Activated naive CD4-positive, alpha-beta T cell treated with Interleukin-2 at 50 U/mL for 16 hours (primary cell): ENCODE measurements at regions not wholly inside any gene's neighbourhood (a gene's known extent, or its start where the extent isn't known, plus 50 kb on each side); places are given as distances from the start of the nearest gene placed in this dataset.

Source experiments
- DNase-seq: peaks from one replicate; pipeline ENCODE4 v3.0.0-alpha.2; 2020

GRCh38 chr4:173919196-173919595, 364.3 kb downstream of the FBXO8 start:
- no peak for DNase-seq

- no peak for DNase-seq
Measured at GRCh38 chr4:173917255-173917960, 366.1 kb downstream of the FBXO8 start.

GRCh38 chr4:173913496-173913895, 370.0 kb downstream of the FBXO8 start:
- DNase-seq: no peak

- no peak for DNase-seq
Measured at GRCh38 chr4:173912384-173912783, 371.1 kb downstream of the FBXO8 start.

- DNase-seq: no peak
Measured at GRCh38 chr4:173910891-173911290, 372.6 kb downstream of the FBXO8 start.

- no peak for DNase-seq
Measured at GRCh38 chr4:173909294-173909693, 374.2 kb downstream of the FBXO8 start.

GRCh38 chr4:173899813-173900212, 369.8 kb upstream of the HAND2 start:
- no peak for DNase-seq

- no peak for DNase-seq
Measured at GRCh38 chr4:173891072-173891471, 361.0 kb upstream of the HAND2 start.

GRCh38 chr4:173883821-173884220, 353.8 kb upstream of the HAND2 start:
- DNase-seq: no peak

GRCh38 chr4:173880897-173881296, 350.9 kb upstream of the HAND2 start:
- no peak for DNase-seq

GRCh38 chr4:173879509-173879908, 349.5 kb upstream of the HAND2 start:
- DNase-seq: no peak

GRCh38 chr4:173878701-173879100, 348.7 kb upstream of the HAND2 start:
- no peak for DNase-seq

- no peak for DNase-seq
Measured at GRCh38 chr4:173871643-173872042, 341.6 kb upstream of the HAND2 start.

GRCh38 chr4:173866322-173867026, 336.4 kb upstream of the HAND2 start:
- DNase-seq: no peak

GRCh38 chr4:173862754-173863153, 332.7 kb upstream of the HAND2 start:
- no peak for DNase-seq

- no peak for DNase-seq
Measured at GRCh38 chr4:173860094-173860493, 330.1 kb upstream of the HAND2 start.

- DNase-seq: no peak
Measured at GRCh38 chr4:173859091-173859713, 329.2 kb upstream of the HAND2 start.

GRCh38 chr4:173858471-173858870, 328.4 kb upstream of the HAND2 start:
- DNase-seq: no peak

GRCh38 chr4:173857828-173858227, 327.8 kb upstream of the HAND2 start:
- DNase-seq: no peak

- DNase-seq: no peak
Measured at GRCh38 chr4:173855015-173855414, 325.0 kb upstream of the HAND2 start.

GRCh38 chr4:173852775-173853174, 322.7 kb upstream of the HAND2 start:
- DNase-seq: no peak

GRCh38 chr4:173845580-173845979, 315.6 kb upstream of the HAND2 start:
- no peak for DNase-seq

GRCh38 chr4:173839865-173840264, 309.8 kb upstream of the HAND2 start:
- DNase-seq: no peak

- no peak for DNase-seq
Measured at GRCh38 chr4:173837517-173837916, 307.5 kb upstream of the HAND2 start.
